ENCODE measurements at regions not wholly inside any gene's neighbourhood (a gene's known extent, or its start where the extent isn't known, plus 50 kb on each side); places are given as distances from the start of the nearest gene placed in this dataset.

DNA sequence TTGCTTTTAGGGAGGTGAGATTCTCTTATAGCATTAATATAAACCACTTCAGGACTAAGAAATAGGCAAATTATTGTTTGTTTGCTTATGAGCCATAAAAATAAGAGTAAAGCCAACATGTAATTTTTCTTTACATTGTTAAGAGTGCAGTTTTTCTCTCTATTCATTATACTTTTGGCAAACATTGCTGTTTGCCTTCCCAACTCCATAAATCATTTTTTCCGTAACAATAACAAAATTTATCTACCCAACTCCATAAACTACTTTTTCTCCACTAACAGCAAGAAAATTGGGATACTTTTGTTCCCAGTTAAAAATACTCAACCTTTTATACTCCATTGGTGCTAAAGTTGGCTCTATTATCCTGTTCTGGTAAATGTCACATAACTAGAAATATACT lies 229.7 kb upstream of the GPRIN3 start:
- Mint-ChIP-seq H3K36me3 (ENCODE audit: low read depth) (no peaks in the 10 kb centered on the region), H3K27ac (no peak overlapping the region), H3K4me3 (no peak overlapping the region), H3K9me3 (peaks cover 9% of the 10 kb centered on the region), H3K27me3 (ENCODE audit: low read depth, poor library complexity) (no peaks in the 10 kb centered on the region), H3K4me1 (peaks cover 25% of the 10 kb centered on the region)
- TF ChIP-seq CTCF (IDR thresholded peaks at IDR 0.05) = no peak
- DNase-seq = no peak

GRCh38 chr4:89535251-89535650 lies 227.7 kb upstream of the GPRIN3 start:
- Mint-ChIP-seq H3K9me3 (peaks cover 9% of the 10 kb centered on the region), H3K27ac (no peak overlapping the region), H3K4me1 (peaks cover 24% of the 10 kb centered on the region), H3K27me3 (ENCODE audit: low read depth, poor library complexity) (peaks cover 5% of the 10 kb centered on the region), H3K36me3 (ENCODE audit: low read depth) (no peaks in the 10 kb centered on the region), H3K4me3 (no peak overlapping the region)
- no peak for DNase-seq
- TF ChIP-seq CTCF (IDR thresholded peaks at IDR 0.05) = no peak

DNA sequence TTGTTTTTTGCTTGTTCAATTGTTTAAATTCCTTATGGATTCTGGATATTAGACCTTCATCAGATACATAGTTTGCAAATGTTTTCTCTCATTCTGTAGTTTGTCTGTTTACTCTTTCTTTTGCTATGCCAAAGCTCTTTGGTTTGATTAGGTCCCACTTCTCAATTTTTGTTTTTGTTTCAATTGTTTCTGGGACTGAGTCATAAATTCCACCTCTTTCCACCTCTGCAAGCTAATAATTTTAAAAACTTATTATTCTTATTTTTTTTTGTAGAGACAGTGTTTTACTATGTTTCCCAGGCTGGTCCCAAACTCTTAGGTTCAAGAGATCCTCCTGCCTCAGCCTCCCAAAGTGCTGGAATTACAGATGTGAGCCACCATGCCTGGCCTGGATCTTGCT lies 226.8 kb upstream of the GPRIN3 start:
- Mint-ChIP-seq H3K4me1 (peaks cover 15% of the 10 kb centered on the region), H3K27me3 (ENCODE audit: low read depth, poor library complexity) (peaks cover 9% of the 10 kb centered on the region), H3K36me3 (ENCODE audit: low read depth) (no peaks in the 10 kb centered on the region), H3K27ac (no peak overlapping the region), H3K9me3 (peaks cover 9% of the 10 kb centered on the region), H3K4me3 (no peak overlapping the region)
- DNase-seq = no peak
- no peak for TF ChIP-seq CTCF (IDR thresholded peaks at IDR 0.05)

GRCh38 chr4:89531932-89532640 lies 224.5 kb upstream of the GPRIN3 start:
- Mint-ChIP-seq H3K4me3 (no peak overlapping the region), H3K27ac (no peak overlapping the region), H3K9me3 (peaks cover 9% of the 10 kb centered on the region), H3K36me3 (ENCODE audit: low read depth) (no peaks in the 10 kb centered on the region), H3K27me3 (ENCODE audit: low read depth, poor library complexity) (peaks cover 9% of the 10 kb centered on the region), H3K4me1 (peaks cover 5% of the 10 kb centered on the region)
- no peak for DNase-seq
- no peak for TF ChIP-seq CTCF (IDR thresholded peaks at IDR 0.05)

DNA sequence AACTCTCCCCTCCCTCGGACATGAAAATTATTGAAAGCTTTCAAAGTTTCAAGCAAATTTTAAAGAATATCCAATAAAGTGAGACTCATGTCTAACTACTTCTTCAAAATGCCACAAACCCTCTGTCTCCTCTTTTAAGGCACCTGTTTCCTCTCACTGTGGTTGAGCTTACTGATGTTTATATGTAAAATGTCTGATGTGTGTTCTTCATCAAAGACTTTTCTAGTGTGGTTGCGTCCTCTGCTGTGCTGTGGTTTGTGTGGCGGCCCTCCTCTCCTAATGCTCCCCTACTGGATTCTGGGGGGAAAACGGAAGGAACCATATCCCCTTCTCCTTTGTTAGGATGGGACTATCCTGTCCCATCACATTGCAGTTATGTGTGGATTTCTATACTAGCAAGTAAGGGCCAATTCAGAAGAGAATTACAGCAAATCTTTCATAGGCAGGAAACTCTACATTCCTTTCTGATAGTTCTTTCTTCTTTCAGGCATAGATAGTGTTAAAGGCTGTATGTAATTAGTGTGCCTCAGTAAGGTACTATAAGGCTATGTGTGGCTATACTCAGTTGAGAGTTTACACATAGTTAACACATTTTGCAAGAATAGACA lies 221.0 kb upstream of the GPRIN3 start:
- TF ChIP-seq CTCF (IDR thresholded peaks at IDR 0.05) = no peak
- no peak for DNase-seq
- H3K36me3 Mint-ChIP-seq (ENCODE audit: low read depth) = no peaks in the 10 kb centered on the region
- peaks cover 5% of the 10 kb centered on the region for H3K4me1 Mint-ChIP-seq
- peaks cover 12% of the 10 kb centered on the region for H3K27me3 Mint-ChIP-seq (ENCODE audit: low read depth, poor library complexity)
- peak overlapping the region; percentile 18 for H3K27ac Mint-ChIP-seq
- H3K9me3 Mint-ChIP-seq = peaks cover 10% of the 10 kb centered on the region
- H3K4me3 Mint-ChIP-seq = no peak overlapping the region

DNA sequence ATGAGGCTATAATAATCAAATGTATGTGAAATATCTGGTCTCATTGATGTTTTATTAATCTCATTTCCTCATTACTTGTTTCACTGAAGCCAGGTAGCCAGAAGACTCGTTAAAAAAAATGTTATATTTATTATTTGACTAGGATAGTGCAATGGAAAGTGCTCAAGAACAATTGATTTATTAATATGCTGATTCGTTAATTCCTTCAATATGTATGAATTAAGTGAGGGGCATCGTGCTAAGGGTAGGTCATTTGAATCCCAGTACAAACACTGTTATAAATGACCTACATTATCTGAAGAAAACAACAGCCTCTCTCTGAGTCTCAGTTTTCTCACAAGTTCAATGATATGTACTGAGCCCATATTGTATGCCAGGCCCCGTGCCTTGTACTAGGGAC lies 214.2 kb upstream of the GPRIN3 start:
- Mint-ChIP-seq H3K36me3 (ENCODE audit: low read depth) (no peaks in the 10 kb centered on the region), H3K9me3 (peaks cover 9% of the 10 kb centered on the region), H3K4me1 (no peaks in the 10 kb centered on the region), H3K4me3 (no peak overlapping the region), H3K27ac (no peak overlapping the region), H3K27me3 (ENCODE audit: low read depth, poor library complexity) (peaks cover 7% of the 10 kb centered on the region)
- no peak for DNase-seq
- TF ChIP-seq CTCF (IDR thresholded peaks at IDR 0.05) = no peak
